Thyroid gland (tissue), 4 donors: ENCODE measurements at regions not wholly inside any gene's neighbourhood (a gene's known extent, or its start where the extent isn't known, plus 50 kb on each side); places are given as distances from the start of the nearest gene placed in this dataset.

Experiments
- CTCF ChIP-seq, 6 experiments: fragments of 200-600 bp in 3 of 6; fragments of 450-650 bp in 3 of 6; sonication (generic) in 3 of 6; IDR thresholded peaks; one replicate each; pipeline ENCODE4 v1.5.1; 2016 to 2019; ENCODE audit warnings: antibody characterized with exemption in 6 of 6, mild to moderate bottlenecking in 2 of 6, inconsistent platforms in 1 of 6, moderate library complexity in 1 of 6
- POLR2A ChIP-seq, 2 donors: fragments of 450-650 bp; IDR thresholded peaks; one replicate each; pipeline ENCODE4 v1.6.1; 2017; ENCODE audit warnings: antibody characterized with exemption in 2 of 2, mild to moderate bottlenecking in 2 of 2, moderate library complexity in 1 of 2

DNA sequence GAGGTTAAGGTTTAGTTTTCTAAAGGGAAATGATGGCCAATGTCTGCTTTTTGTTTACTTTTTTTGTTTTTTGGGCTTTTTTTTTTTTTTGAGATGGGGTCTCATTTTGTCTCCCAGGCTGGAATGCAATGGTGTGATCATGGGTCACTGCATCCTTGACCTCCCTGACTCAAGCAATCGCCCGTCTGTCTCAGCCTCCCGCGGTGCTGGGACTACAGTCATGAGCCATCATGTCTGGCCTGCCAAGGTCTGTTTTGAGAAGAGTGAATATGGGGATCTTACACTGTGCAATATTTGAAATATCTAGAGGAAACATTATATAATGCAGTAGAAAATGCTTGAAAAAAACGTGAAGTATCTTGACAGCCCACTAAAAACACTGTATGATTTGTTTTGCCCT is 162.5 kb downstream of the GASK1B start:
- no peak for TF ChIP-seq CTCF (IDR thresholded peaks at IDR 0.05)
- no peak for TF ChIP-seq POLR2A (IDR thresholded peaks at IDR 0.05)
